ENCODE measurements at regions not wholly inside any gene's neighbourhood (a gene's known extent, or its start where the extent isn't known, plus 50 kb on each side); places are given as distances from the start of the nearest gene placed in this dataset.

DNA sequence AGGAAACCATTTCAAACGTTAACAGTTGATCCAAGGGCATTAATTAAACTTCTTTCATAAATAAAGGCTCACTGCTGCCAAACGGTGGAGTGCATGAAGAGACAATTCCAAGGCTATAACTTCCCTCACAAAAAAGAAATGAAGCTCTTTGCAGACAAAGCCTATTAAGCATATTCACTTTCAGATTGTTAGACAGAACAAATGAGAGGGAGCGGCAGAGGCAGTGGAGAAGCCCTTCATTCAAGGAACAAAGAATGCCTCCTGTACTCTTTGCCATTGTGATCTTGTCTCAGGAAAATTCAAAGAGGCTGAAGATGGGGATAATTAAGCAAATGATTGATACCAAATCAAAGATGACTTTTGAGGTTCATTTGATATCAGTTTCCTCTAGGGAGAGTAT is 370.5 kb upstream of the FAT1 start:
- no peaks in the 10 kb centered on the region for H3K9me3 ChIP-seq (ENCODE audit: control insufficient read depth, insufficient read depth, low read length)
- H3K4me2 ChIP-seq (ENCODE audit: low read depth, low read length) = no peak overlapping the region
- no peak overlapping the region for H3K18ac ChIP-seq (ENCODE audit: low read depth, low read length)
- in situ Hi-C loops (cut with MboI; ENCODE audit: low sequenced_read_pairs) (no loop called here), dilution Hi-C loops (cut with HindIII; ENCODE audit: low sequenced_read_pairs, unreplicated experiment) (no loop called here), intact Hi-C loops (cut with micrococcal nuclease) (no loop called here)
- H4K20me1 ChIP-seq (ENCODE audit: insufficient read depth, low read length) = no peaks in the 10 kb centered on the region
- no peak overlapping the region for H4K5ac ChIP-seq (ENCODE audit: low read depth, low read length)
- ChIA-PET CTCF (no interaction called here), POLR2A (ENCODE audit: unreplicated experiment) (no interaction called here)
- no peak overlapping the region for H2BK15ac ChIP-seq (ENCODE audit: low read depth, low read length)
- H3K4me1 ChIP-seq (ENCODE audit: control insufficient read depth, insufficient read depth, low read length) = no peaks in the 10 kb centered on the region
- H3K27ac ChIP-seq (ENCODE audit: insufficient read depth, low read length) = no peak overlapping the region
- no peak overlapping the region for H2AK9ac ChIP-seq (replicated peaks; ENCODE audit: low read depth, low read length, poor library complexity)
- H2AK5ac ChIP-seq (ENCODE audit: low read depth, low read length) = no peak overlapping the region
- H4K91ac ChIP-seq (ENCODE audit: insufficient read depth, low read depth, low read length) = no peak overlapping the region
- no peak overlapping the region for H3K14ac ChIP-seq (replicated peaks; ENCODE audit: low read depth, low read length)
- H3K9me1 ChIP-seq (ENCODE audit: insufficient read depth, low read length) = no peaks in the 10 kb centered on the region
- ATAC-seq (ENCODE audit: low read depth) = no peak
- H2AFZ ChIP-seq (replicated peaks; ENCODE audit: low read length, poor library complexity) = no peak overlapping the region
- no peak overlapping the region for H3K4ac ChIP-seq (ENCODE audit: low read depth, low read length)
- H4K8ac ChIP-seq (ENCODE audit: low read depth in 2 of 2, low read length in 2 of 2) = no peak overlapping the region
- H3K36me3 ChIP-seq (ENCODE audit: control insufficient read depth, insufficient read depth, low read length) = no peaks in the 10 kb centered on the region
- DNase-seq = no peak
- no peak overlapping the region for H3K9ac ChIP-seq (ENCODE audit: low read depth, low read length)
- no peaks in the 10 kb centered on the region for H3K79me1 ChIP-seq (ENCODE audit: low read depth in 1 of 2, low read length in 2 of 2)
- 20% methylated on average over 1 of the region's 3 CpGs; no CpG with 5 or more reads in 1 of the 2 experiments for WGBS, 2 experiments (ENCODE audit: extremely low coverage in 2 of 2, insufficient read length in 1 of 2)
- TF ChIP-seq, protein P1, sequence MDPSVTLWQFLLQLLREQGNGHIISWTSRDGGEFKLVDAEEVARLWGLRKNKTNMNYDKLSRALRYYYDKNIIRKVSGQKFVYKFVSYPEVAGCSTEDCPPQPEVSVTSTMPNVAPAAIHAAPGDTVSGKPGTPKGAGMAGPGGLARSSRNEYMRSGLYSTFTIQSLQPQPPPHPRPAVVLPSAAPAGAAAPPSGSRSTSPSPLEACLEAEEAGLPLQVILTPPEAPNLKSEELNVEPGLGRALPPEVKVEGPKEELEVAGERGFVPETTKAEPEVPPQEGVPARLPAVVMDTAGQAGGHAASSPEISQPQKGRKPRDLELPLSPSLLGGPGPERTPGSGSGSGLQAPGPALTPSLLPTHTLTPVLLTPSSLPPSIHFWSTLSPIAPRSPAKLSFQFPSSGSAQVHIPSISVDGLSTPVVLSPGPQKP (IDR thresholded peaks at IDR 0.05; ENCODE audit: borderline replicate concordance, low read depth, low read length) = no peak
- TF ChIP-seq CEBPB (IDR thresholded peaks at IDR 0.05; ENCODE audit: low read depth, low read length) = no peak
- TF ChIP-seq, protein P2, sequence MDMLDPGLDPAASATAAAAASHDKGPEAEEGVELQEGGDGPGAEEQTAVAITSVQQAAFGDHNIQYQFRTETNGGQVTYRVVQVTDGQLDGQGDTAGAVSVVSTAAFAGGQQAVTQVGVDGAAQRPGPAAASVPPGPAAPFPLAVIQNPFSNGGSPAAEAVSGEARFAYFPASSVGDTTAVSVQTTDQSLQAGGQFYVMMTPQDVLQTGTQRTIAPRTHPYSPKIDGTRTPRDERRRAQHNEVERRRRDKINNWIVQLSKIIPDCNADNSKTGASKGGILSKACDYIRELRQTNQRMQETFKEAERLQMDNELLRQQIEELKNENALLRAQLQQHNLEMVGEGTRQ (IDR thresholded peaks at IDR 0.05; ENCODE audit: low read depth, low read length) = no peak
- no peak for TF ChIP-seq MXI1 (IDR thresholded peaks at IDR 0.05; ENCODE audit: borderline replicate concordance, low read depth, low read length)
- TF ChIP-seq MAFK (IDR thresholded peaks at IDR 0.05; ENCODE audit: low read depth, low read length) = no peak
- TF ChIP-seq SMC3 (IDR thresholded peaks at IDR 0.05; ENCODE audit: low read depth, low read length) = no peak
- no peak for TF ChIP-seq NFE2L2 (IDR thresholded peaks at IDR 0.05; ENCODE audit: low read depth, low read length)
- no peak for TF ChIP-seq BHLHE40 (IDR thresholded peaks at IDR 0.05; ENCODE audit: low read depth, low read length)
- no peak for TF ChIP-seq CHD1 (IDR thresholded peaks at IDR 0.05; ENCODE audit: low read depth, low read length)
- no peak for TF ChIP-seq FOS (IDR thresholded peaks at IDR 0.05; ENCODE audit: low read depth, low read length)
- no peak for TF ChIP-seq RAD21 (IDR thresholded peaks at IDR 0.05; ENCODE audit: low read length)
- TF ChIP-seq RFX5 (IDR thresholded peaks at IDR 0.05; ENCODE audit: low read depth, low read length) = no peak
- TF ChIP-seq MAZ (IDR thresholded peaks at IDR 0.05; ENCODE audit: borderline replicate concordance, low read depth, low read length) = no peak
- no peak for TF ChIP-seq RCOR1 (IDR thresholded peaks at IDR 0.05; ENCODE audit: insufficient replicate concordance, low read length)
- TF ChIP-seq POLR2A (IDR thresholded peaks at IDR 0.05; ENCODE audit: low read depth, low read length) = no peak
- TF ChIP-seq, protein P3, sequence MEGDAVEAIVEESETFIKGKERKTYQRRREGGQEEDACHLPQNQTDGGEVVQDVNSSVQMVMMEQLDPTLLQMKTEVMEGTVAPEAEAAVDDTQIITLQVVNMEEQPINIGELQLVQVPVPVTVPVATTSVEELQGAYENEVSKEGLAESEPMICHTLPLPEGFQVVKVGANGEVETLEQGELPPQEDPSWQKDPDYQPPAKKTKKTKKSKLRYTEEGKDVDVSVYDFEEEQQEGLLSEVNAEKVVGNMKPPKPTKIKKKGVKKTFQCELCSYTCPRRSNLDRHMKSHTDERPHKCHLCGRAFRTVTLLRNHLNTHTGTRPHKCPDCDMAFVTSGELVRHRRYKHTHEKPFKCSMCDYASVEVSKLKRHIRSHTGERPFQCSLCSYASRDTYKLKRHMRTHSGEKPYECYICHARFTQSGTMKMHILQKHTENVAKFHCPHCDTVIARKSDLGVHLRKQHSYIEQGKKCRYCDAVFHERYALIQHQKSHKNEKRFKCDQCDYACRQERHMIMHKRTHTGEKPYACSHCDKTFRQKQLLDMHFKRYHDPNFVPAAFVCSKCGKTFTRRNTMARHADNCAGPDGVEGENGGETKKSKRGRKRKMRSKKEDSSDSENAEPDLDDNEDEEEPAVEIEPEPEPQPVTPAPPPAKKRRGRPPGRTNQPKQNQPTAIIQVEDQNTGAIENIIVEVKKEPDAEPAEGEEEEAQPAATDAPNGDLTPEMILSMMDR (conservative IDR thresholded peaks at IDR 0.05; ENCODE audit: low read depth, low read length) = no peak
- no TSS peak for BruUV-seq (replicated peaks)
- H3K27me3 ChIP-seq (ENCODE audit: control insufficient read depth, insufficient read depth, low read length) = no peaks in the 10 kb centered on the region
- H2BK5ac ChIP-seq (ENCODE audit: low read depth, low read length, poor library complexity, severe bottlenecking) = no peak overlapping the region
- no peak overlapping the region for H2BK120ac ChIP-seq (ENCODE audit: low read depth, low read length)
- no peak overlapping the region for H3K4me3 ChIP-seq (ENCODE audit: insufficient read depth, low read depth, low read length)
- no peak overlapping the region for H2BK20ac ChIP-seq (ENCODE audit: low read depth, low read length)
- H3K56ac ChIP-seq (ENCODE audit: extremely low read depth, insufficient read depth, low read length) = no peak overlapping the region
- no peak overlapping the region for H3K23ac ChIP-seq (ENCODE audit: low read depth, low read length)
